ENCODE measurements at regions not wholly inside any gene's neighbourhood (a gene's known extent, or its start where the extent isn't known, plus 50 kb on each side); places are given as distances from the start of the nearest gene placed in this dataset.
"Not testable (repeated sequence)": the region's sequence is repeated elsewhere in the genome, so short reads cannot be mapped to it uniquely, and the experiment has no call there.

- no peak overlapping the region for H3K9ac ChIP-seq (ENCODE audit: low read depth in 2 of 2, low read length in 2 of 2)
- no peak for TF ChIP-seq CTCF (IDR thresholded peaks at IDR 0.05)
- no peaks in the 10 kb centered on the region for H3K4me1 ChIP-seq
- no peaks in the 10 kb centered on the region for H3K36me3 ChIP-seq
- H3K9me3 ChIP-seq, result no peaks in the 10 kb centered on the region
- H3K27me3 ChIP-seq, result no peaks in the 10 kb centered on the region
- no peak for DNase-seq
- intact Hi-C loops (cut with DNase I), result no loop called here
- no peak overlapping the region for H3K4me3 ChIP-seq
- no peak overlapping the region for H3K27ac ChIP-seq
Observed at GRCh38 chr14:97116546-97116945, 319.4 kb downstream of the VRK1 start.

- intact Hi-C loops (cut with DNase I), result no loop called here
- Histone ChIP-seq H3K36me3 (no peaks in the 10 kb centered on the region), H3K9ac (ENCODE audit: low read depth in 2 of 2, low read length in 2 of 2) (no peak overlapping the region), H3K27me3 (no peaks in the 10 kb centered on the region), H3K4me3 (no peak overlapping the region), H3K4me1 (no peaks in the 10 kb centered on the region), H3K27ac (no peak overlapping the region), H3K9me3 (no peaks in the 10 kb centered on the region)
- no peak for DNase-seq
- TF ChIP-seq CTCF (IDR thresholded peaks at IDR 0.05), result no peak
Observed at GRCh38 chr14:97117693-97118092, 320.5 kb downstream of the VRK1 start.

- H3K9me3 ChIP-seq, result no peaks in the 10 kb centered on the region
- no peak for DNase-seq
- H3K36me3 ChIP-seq, result no peaks in the 10 kb centered on the region
- H3K4me3 ChIP-seq, result no peak overlapping the region
- H3K27me3 ChIP-seq, result no peaks in the 10 kb centered on the region
- no peak overlapping the region for H3K9ac ChIP-seq (ENCODE audit: low read depth in 2 of 2, low read length in 2 of 2)
- no peaks in the 10 kb centered on the region for H3K4me1 ChIP-seq
- intact Hi-C loops (cut with DNase I), result no loop called here
- H3K27ac ChIP-seq, result no peak overlapping the region
- no peak for TF ChIP-seq CTCF (IDR thresholded peaks at IDR 0.05)
Observed at GRCh38 chr14:97120204-97120603, 323.0 kb downstream of the VRK1 start.

GRCh38 chr14:97120611-97121031 lies 323.4 kb downstream of the VRK1 start:
- intact Hi-C loops (cut with DNase I), result no loop called here
- no peak for TF ChIP-seq CTCF (IDR thresholded peaks at IDR 0.05)

GRCh38 chr14:97129639-97130038 lies 332.5 kb downstream of the VRK1 start:
- Histone ChIP-seq H3K9ac (ENCODE audit: low read depth in 2 of 2, low read length in 2 of 2) (no peak overlapping the region), H3K9me3 (no peaks in the 10 kb centered on the region), H3K4me1 (no peaks in the 10 kb centered on the region), H3K27me3 (no peaks in the 10 kb centered on the region), H3K4me3 (no peak overlapping the region), H3K27ac (no peak overlapping the region), H3K36me3 (no peaks in the 10 kb centered on the region)
- intact Hi-C loops (cut with DNase I), result no loop called here
- TF ChIP-seq CTCF (IDR thresholded peaks at IDR 0.05), result no peak
- DNase-seq, result no peak

More at GRCh38 chr14:97120611-97121031, 323.4 kb downstream of the VRK1 start:
- Histone ChIP-seq H3K4me1 (no peaks in the 10 kb centered on the region), H3K27me3 (no peaks in the 10 kb centered on the region), H3K4me3 (no peak overlapping the region), H3K27ac (no peak overlapping the region), H3K36me3 (no peaks in the 10 kb centered on the region), H3K9ac (ENCODE audit: low read depth in 2 of 2, low read length in 2 of 2) (no peak overlapping the region), H3K9me3 (no peaks in the 10 kb centered on the region)
- DNase-seq, result no peak

- H3K9ac ChIP-seq (ENCODE audit: low read depth in 2 of 2, low read length in 2 of 2); intact Hi-C loops (cut with DNase I): not testable (repeated sequence)
Observed at GRCh38 chr14:97135847-97136246, 338.7 kb downstream of the VRK1 start.

More at GRCh38 chr14:97135847-97136246, 338.7 kb downstream of the VRK1 start:
- H3K9me3 ChIP-seq, H3K36me3 ChIP-seq, H3K4me3 ChIP-seq, DNase-seq, H3K27me3 ChIP-seq, H3K4me1 ChIP-seq, H3K27ac ChIP-seq: not testable (repeated sequence)

All from colonic mucosa (tissue), 4 donors.